AG04450 (cell line): ENCODE measurements at regions not wholly inside any gene's neighbourhood (a gene's known extent, or its start where the extent isn't known, plus 50 kb on each side); places are given as distances from the start of the nearest gene placed in this dataset.

Experiments
- CTCF ChIA-PET: fragments of 300-600, 350-600 bp; formaldehyde crosslinking; extraction: SDS; loops from one replicate; lab custom pipeline; 2022; ENCODE audit warnings: antibody characterized with exemption, inconsistent platforms; lab: Charles Lee
- POLR2A ChIA-PET: fragments of 350-600 bp; formaldehyde crosslinking; extraction: SDS; loops from one replicate; lab custom pipeline; 2021; ENCODE audit warnings: antibody characterized with exemption, inconsistent platforms; lab: Yijun Ruan, JAX
- DNase-seq: peaks from one replicate; pipeline ENCODE4 v3.0.0-alpha.2; 2011; ENCODE audit warnings: low read depth, low spot score
- H3K27ac ChIP-seq: one replicate; pipeline ENCODE4 v1.5.1; 2012; ENCODE audit warnings: low read depth, low read length, control low read depth
- H3K27me3 ChIP-seq: one replicate; pipeline ENCODE4 v1.6.0; 2012; ENCODE audit warnings: low read length; ENCODE audit not compliant: control insufficient read depth, insufficient read depth
- H3K4me3 ChIP-seq: 2 replicates; pipeline ENCODE4 v1.5.1; 2011; ENCODE audit warnings: mild to moderate bottlenecking, low read depth, low read length, control low read depth
- H3K9me3 ChIP-seq: 2 replicates; pipeline ENCODE4 v1.5.1; 2012; ENCODE audit warnings: low read length; ENCODE audit not compliant: control insufficient read depth, insufficient read depth
- TF ChIP-seq, protein P1 (sequence below): IDR thresholded peaks from 2 replicates; pipeline ENCODE4 v1.5.1; 2011; ENCODE audit warnings: low read depth, low read length, control low read depth, inconsistent platforms

GRCh38 chr9:36762958-36763357, 190.3 kb downstream of the MELK start:
- Histone ChIP-seq H3K9me3 (peaks cover 20% of the 10 kb centered on the region), H3K4me3 (no peak overlapping the region), H3K27ac (no peak overlapping the region), H3K27me3 (peaks cover 8% of the 10 kb centered on the region)
- DNase-seq, result no peak
- CTCF ChIA-PET, result interaction anchor here (1.2 kb wide), 1 partner anchor 34 kb away, joined by 3 read pairs; no protein-coding TSS in a partner anchor
- POLR2A ChIA-PET, result no interaction called here
- TF ChIP-seq, protein P1, sequence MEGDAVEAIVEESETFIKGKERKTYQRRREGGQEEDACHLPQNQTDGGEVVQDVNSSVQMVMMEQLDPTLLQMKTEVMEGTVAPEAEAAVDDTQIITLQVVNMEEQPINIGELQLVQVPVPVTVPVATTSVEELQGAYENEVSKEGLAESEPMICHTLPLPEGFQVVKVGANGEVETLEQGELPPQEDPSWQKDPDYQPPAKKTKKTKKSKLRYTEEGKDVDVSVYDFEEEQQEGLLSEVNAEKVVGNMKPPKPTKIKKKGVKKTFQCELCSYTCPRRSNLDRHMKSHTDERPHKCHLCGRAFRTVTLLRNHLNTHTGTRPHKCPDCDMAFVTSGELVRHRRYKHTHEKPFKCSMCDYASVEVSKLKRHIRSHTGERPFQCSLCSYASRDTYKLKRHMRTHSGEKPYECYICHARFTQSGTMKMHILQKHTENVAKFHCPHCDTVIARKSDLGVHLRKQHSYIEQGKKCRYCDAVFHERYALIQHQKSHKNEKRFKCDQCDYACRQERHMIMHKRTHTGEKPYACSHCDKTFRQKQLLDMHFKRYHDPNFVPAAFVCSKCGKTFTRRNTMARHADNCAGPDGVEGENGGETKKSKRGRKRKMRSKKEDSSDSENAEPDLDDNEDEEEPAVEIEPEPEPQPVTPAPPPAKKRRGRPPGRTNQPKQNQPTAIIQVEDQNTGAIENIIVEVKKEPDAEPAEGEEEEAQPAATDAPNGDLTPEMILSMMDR, result no peak

- H3K27me3 ChIP-seq, result peaks cover 4% of the 10 kb centered on the region
- CTCF ChIA-PET, result interaction anchor here (1.2 kb wide), 1 partner anchor 35 kb away, joined by 3 read pairs; no protein-coding TSS in a partner anchor
- TF ChIP-seq, protein P1, result no peak
- no peak overlapping the region for H3K4me3 ChIP-seq
- POLR2A ChIA-PET, result no interaction called here
- no peak overlapping the region for H3K27ac ChIP-seq
- peaks cover 20% of the 10 kb centered on the region for H3K9me3 ChIP-seq
- DNase-seq, result no peak
These were observed 191.1 kb downstream of the MELK start for GRCh38 chr9:36763778-36764177.

DNA sequence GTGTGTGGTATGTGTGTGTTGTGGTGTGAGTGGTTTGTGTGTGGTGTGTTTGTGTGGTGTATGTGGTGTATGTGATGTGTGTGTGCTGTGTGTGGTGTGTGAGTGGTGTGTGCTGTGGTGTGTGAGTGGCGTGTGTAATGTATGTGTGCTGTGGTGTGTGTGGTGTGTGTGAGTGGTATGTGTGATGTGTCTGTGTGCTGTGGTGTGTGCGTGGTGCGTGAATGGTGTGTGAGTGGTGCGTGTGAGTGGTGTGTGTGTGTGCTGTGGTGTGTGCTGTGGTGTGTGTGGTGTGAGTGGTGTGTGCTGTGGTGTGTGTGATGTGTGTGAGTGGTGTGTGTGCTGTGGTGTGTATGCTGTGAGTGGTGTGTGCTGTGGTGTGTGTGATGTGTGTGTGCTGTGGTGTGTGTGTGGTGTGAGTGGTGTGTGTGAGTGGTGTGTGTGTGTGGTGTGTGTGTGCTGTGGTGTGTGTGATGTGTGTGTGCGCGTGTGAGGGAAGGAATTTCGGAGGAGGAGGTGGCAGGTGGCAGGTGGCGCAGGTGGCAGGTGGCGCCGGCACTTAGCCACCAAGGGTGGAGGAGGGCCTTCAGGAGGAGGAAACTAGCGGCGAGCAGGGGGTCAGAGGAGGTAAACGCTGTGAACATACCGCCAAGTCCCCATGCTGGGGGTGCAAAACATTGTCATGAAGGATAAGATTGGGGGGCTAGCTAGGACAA, 191.8 kb downstream of the MELK start:
- Histone ChIP-seq H3K27me3 (peaks cover 4% of the 10 kb centered on the region), H3K27ac (no peak overlapping the region), H3K9me3 (peaks cover 20% of the 10 kb centered on the region), H3K4me3 (no peak overlapping the region)
- TF ChIP-seq, protein P1, result no peak
- DNase-seq, result no peak
- ChIA-PET POLR2A (no interaction called here), CTCF (no interaction called here)

- Histone ChIP-seq H3K27ac (no peak overlapping the region), H3K9me3 (peaks cover 20% of the 10 kb centered on the region), H3K27me3 (peaks cover 4% of the 10 kb centered on the region), H3K4me3 (no peak overlapping the region)
- POLR2A ChIA-PET, result no interaction called here
- TF ChIP-seq, protein P1, result no peak
- no peak for DNase-seq
- CTCF ChIA-PET, result no interaction called here
These were observed 192.3 kb downstream of the MELK start for GRCh38 chr9:36765077-36765390.

DNA sequence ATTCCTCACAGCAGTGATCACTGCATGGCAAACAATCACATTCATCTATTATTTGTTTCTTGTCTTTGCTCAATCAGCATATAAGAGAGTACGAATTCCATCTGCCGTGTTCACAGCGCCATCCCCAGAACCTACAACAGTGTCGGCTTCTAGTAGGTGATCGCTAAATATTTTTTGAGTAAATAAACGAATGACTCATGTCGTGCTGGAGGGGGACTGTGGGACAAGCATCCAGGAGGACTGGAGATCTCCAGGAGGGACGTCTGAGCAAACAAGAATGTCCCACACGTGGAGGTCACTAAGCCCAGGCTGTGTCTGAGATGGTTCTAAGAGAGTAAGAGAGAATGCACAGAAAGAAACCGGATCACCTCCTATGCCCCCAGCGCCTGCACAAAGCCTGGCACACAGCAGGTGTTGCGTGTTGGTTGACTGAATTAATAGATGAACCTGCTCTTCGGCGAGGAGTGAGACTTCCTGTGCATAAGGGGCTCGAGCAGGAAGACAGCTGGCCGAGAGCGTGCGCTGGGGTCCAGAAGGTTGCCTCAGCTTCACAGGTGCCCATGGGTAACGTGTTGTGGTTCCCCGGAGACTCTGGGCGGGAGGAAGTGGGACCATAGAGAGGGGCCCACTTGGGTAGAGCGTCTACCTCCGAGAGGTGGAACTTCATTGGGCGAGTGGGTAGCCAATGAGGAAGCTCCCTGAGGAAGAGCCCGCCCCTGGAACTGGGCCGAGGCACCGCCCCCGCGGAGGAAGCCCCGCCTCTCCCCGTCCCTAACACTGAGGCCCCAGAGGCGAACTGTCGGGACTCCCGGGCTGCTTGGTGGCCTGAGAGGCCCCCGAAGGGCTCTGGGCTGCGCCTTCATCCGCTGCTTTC, 193.0 kb downstream of the MELK start:
- no peak overlapping the region for H3K27ac ChIP-seq
- H3K27me3 ChIP-seq, result peaks cover 8% of the 10 kb centered on the region
- POLR2A ChIA-PET, result no interaction called here
- CTCF ChIA-PET, result no interaction called here
- TF ChIP-seq, protein P1, result no peak
- no peak for DNase-seq
- H3K9me3 ChIP-seq, result peaks cover 20% of the 10 kb centered on the region
- peak overlapping the region; percentile 29; the same call in 1 of the 2 replicates for H3K4me3 ChIP-seq
